GM12891 (cell line): ENCODE measurements at regions not wholly inside any gene's neighbourhood (a gene's known extent, or its start where the extent isn't known, plus 50 kb on each side); places are given as distances from the start of the nearest gene placed in this dataset.

Experiments
- POLR2A ChIP-seq: IDR thresholded peaks from 2 replicates; pipeline ENCODE4 v1.6.1; 2011; ENCODE audit warnings: low read depth, low read length, control low read depth
- TAF1 ChIP-seq: IDR thresholded peaks from 2 replicates; pipeline ENCODE4 v1.6.1; 2011; ENCODE audit warnings: low read depth, low read length, control low read depth

- no peak for TF ChIP-seq POLR2A
- TF ChIP-seq TAF1 = no peak
Observed at GRCh38 chr4:186919340-186919739, 195.7 kb upstream of the FAT1 start.
